GM23338 (cell line): ENCODE measurements at regions not wholly inside any gene's neighbourhood (a gene's known extent, or its start where the extent isn't known, plus 50 kb on each side); places are given as distances from the start of the nearest gene placed in this dataset.

Experiments used
- ATAC-seq: fragments of 200-7000 bp; cut with Tn5 transposase; 3 replicates; pipeline ENCODE4 v1.9.1; 2020
- DNase-seq: peaks from one replicate; pipeline ENCODE4 v3.0.0-alpha.2; 2015; ENCODE audit warnings: low spot score
- H2AFZ ChIP-seq: fragments of 200-600 bp; sonication (generic); 2 replicates; pipeline ENCODE4 v1.8.0; 2016; ENCODE audit warnings: antibody characterized with exemption, mild to moderate bottlenecking, moderate library complexity
- H3F3A ChIP-seq: fragments of 200-600 bp; sonication (generic); replicated peaks from 2 replicates; pipeline ENCODE4 v1.8.0; 2017; ENCODE audit warnings: antibody characterized with exemption, mixed run types, low read depth
- H3K27ac ChIP-seq: fragments of 200-600 bp; sonication (generic); 2 replicates; pipeline ENCODE4 v1.6.1; 2016; ENCODE audit warnings: low read depth
- H3K27me3 ChIP-seq: fragments of 200-600 bp; sonication (generic); 2 replicates; pipeline ENCODE4 v1.8.0; 2016; ENCODE audit warnings: mild to moderate bottlenecking, mixed run types, moderate library complexity; ENCODE audit not compliant: insufficient read depth
- H3K36me3 ChIP-seq: fragments of 200-600 bp; sonication (generic); 2 replicates; pipeline ENCODE4 v1.8.0; 2016; ENCODE audit warnings: mild to moderate bottlenecking; ENCODE audit not compliant: insufficient read depth
- H3K4me1 ChIP-seq: fragments of 200-600 bp; sonication (generic); 2 replicates; pipeline ENCODE4 v1.8.0; 2016; ENCODE audit warnings: mild to moderate bottlenecking, moderate library complexity; ENCODE audit not compliant: insufficient read depth
- H3K4me2 ChIP-seq: fragments of 200-600 bp; sonication (generic); 2 replicates; pipeline ENCODE4 v1.7.1; 2017; ENCODE audit warnings: mixed run types
- H3K4me3 ChIP-seq: fragments of 200-600 bp; sonication (generic); 2 replicates; pipeline ENCODE4 v1.6.1; 2016; ENCODE audit warnings: mixed run types
- H3K79me2 ChIP-seq: fragments of 200-600 bp; sonication (generic); replicated peaks from 2 replicates; pipeline ENCODE4 v1.8.0; 2017; ENCODE audit warnings: mild to moderate bottlenecking; ENCODE audit not compliant: insufficient read depth
- H3K9me2 ChIP-seq: fragments of 200-600 bp; sonication (generic); 2 replicates; pipeline ENCODE4 v1.8.0; 2017; ENCODE audit not compliant: insufficient read depth
- H4K20me1 ChIP-seq: fragments of 200-600 bp; sonication (generic); replicated peaks from 2 replicates; pipeline ENCODE4 v1.8.0; 2017; ENCODE audit warnings: mild to moderate bottlenecking; ENCODE audit not compliant: insufficient read depth
- H3K27ac Mint-ChIP-seq: 2 replicates; pipeline ENCODE4 v1.8.0; 2020; ENCODE audit warnings: inconsistent platforms, mild to moderate bottlenecking, moderate library complexity, mixed read lengths
- H3K27me3 Mint-ChIP-seq: 3 replicates; pipeline ENCODE4 v1.8.0; 2022; ENCODE audit warnings: low read depth, mild to moderate bottlenecking, moderate library complexity, mixed read lengths, inconsistent platforms; ENCODE audit not compliant: insufficient read depth, poor library complexity
- H3K36me3 Mint-ChIP-seq: 3 replicates; pipeline ENCODE4 v1.8.0; 2021; ENCODE audit warnings: low read depth, mild to moderate bottlenecking, inconsistent platforms, moderate library complexity, mixed read lengths
- H3K4me1 Mint-ChIP-seq: 3 replicates; pipeline ENCODE4 v1.8.0; 2020; ENCODE audit warnings: mild to moderate bottlenecking, inconsistent platforms, mixed read lengths
- H3K4me3 Mint-ChIP-seq: 3 replicates; pipeline ENCODE4 v1.8.0; 2021; ENCODE audit warnings: moderate library complexity, mild to moderate bottlenecking, inconsistent platforms, mixed read lengths
- H3K9me3 Mint-ChIP-seq: 3 replicates; pipeline ENCODE4 v1.8.0; 2020; ENCODE audit warnings: moderate library complexity, mild to moderate bottlenecking, inconsistent platforms, mixed read lengths
- CREB1 ChIP-seq: fragments of 250-450 bp; sonication (Bioruptor Pico); IDR thresholded peaks from 2 replicates; pipeline ENCODE4 v1.5.0; 2020; ENCODE audit warnings: low read depth, mild to moderate bottlenecking, moderate library complexity
- EZH2 ChIP-seq: fragments of 200-600 bp; sonication (generic); IDR thresholded peaks from one replicate; pipeline ENCODE4 v1.8.0; 2017; ENCODE audit warnings: antibody characterized with exemption, mild to moderate bottlenecking, low read depth; ENCODE audit not compliant: unreplicated experiment
- EZH2phosphoT487 ChIP-seq: fragments of 200-600 bp; sonication (generic); IDR thresholded peaks from one replicate; pipeline ENCODE4 v1.8.1; 2018; ENCODE audit warnings: antibody characterized with exemption; ENCODE audit not compliant: unreplicated experiment
- POLR2AphosphoS5 ChIP-seq: IDR thresholded peaks from 2 replicates; pipeline ENCODE4 v1.6.1; 2016; ENCODE audit warnings: antibody characterized with exemption, low read depth
- REST ChIP-seq: IDR thresholded peaks from one replicate; pipeline ENCODE4 v1.6.1; 2018; ENCODE audit warnings: antibody characterized with exemption; ENCODE audit not compliant: unreplicated experiment
- ZNF114 ChIP-seq: fragments of 250-450 bp; sonication (Bioruptor Pico); IDR thresholded peaks from 2 replicates; pipeline ENCODE4 v1.5.0; 2020; ENCODE audit warnings: mild to moderate bottlenecking, moderate library complexity
- ZNF331 ChIP-seq: fragments of 250-450 bp; sonication (Bioruptor Pico); IDR thresholded peaks from 2 replicates; pipeline ENCODE4 v1.5.0; 2020; ENCODE audit warnings: low read depth, mild to moderate bottlenecking, moderate library complexity
- TF ChIP-seq, protein P1 (sequence below), 2 experiments: fragments of 200-600 bp in 1 of 2; sonication (generic) in 1 of 2; conservative IDR thresholded peaks; 2 replicates each; pipeline versions ENCODE4 v1.5.1 to v1.6.1; 2016 to 2017; ENCODE audit warnings: antibody characterized with exemption in 2 of 2, low read depth in 2 of 2, mild to moderate bottlenecking in 2 of 2, moderate library complexity in 1 of 2
- TF ChIP-seq, protein P2 (sequence below): IDR thresholded peaks from 2 replicates; pipeline ENCODE4 v1.6.1; 2016; ENCODE audit warnings: antibody characterized with exemption

- Histone ChIP-seq H3K79me2 (no peaks in the 10 kb centered on the region), H3F3A (no peaks in the 10 kb centered on the region), H4K20me1 (no peaks in the 10 kb centered on the region), H3K27ac (no peak overlapping the region), H3K36me3 (no peaks in the 10 kb centered on the region), H3K27me3 (no peaks in the 10 kb centered on the region), H3K4me2 (no peak overlapping the region), H3K4me1 (no peaks in the 10 kb centered on the region), H2AFZ (no peak overlapping the region), H3K4me3 (no peak overlapping the region), H3K9me2 (peaks cover 8% of the 10 kb centered on the region; the same call in 1 of the 2 replicates)
- no peaks in the 10 kb centered on the region for H3K4me1 Mint-ChIP-seq
- peaks cover 2% of the 10 kb centered on the region; the same call in 1 of the 3 replicates for H3K9me3 Mint-ChIP-seq
- no peaks in the 10 kb centered on the region for H3K27me3 Mint-ChIP-seq
- no peak for ATAC-seq
- H3K36me3 Mint-ChIP-seq, result no peaks in the 10 kb centered on the region
- no peak for DNase-seq
- no peak overlapping the region for H3K27ac Mint-ChIP-seq
- no peak for TF ChIP-seq EZH2phosphoT487
- H3K4me3 Mint-ChIP-seq, result no peak overlapping the region
These were observed 183.7 kb downstream of the UNC5CL start for GRCh38 chr6:40855168-40855880.

- no peak for DNase-seq
- H3K4me3 Mint-ChIP-seq, result no peak overlapping the region
- Histone ChIP-seq H3K27me3 (no peaks in the 10 kb centered on the region), H3K9me2 (peaks cover 8% of the 10 kb centered on the region; the same call in 1 of the 2 replicates), H3K4me3 (no peak overlapping the region), H3K79me2 (no peaks in the 10 kb centered on the region), H2AFZ (no peak overlapping the region), H4K20me1 (no peaks in the 10 kb centered on the region), H3K27ac (no peak overlapping the region), H3K4me2 (no peak overlapping the region), H3K36me3 (no peaks in the 10 kb centered on the region), H3K4me1 (no peaks in the 10 kb centered on the region), H3F3A (no peaks in the 10 kb centered on the region)
- peaks cover 2% of the 10 kb centered on the region; the same call in 1 of the 3 replicates for H3K9me3 Mint-ChIP-seq
- no peaks in the 10 kb centered on the region for H3K36me3 Mint-ChIP-seq
- ATAC-seq, result no peak
- H3K4me1 Mint-ChIP-seq, result no peaks in the 10 kb centered on the region
- no peaks in the 10 kb centered on the region for H3K27me3 Mint-ChIP-seq
- H3K27ac Mint-ChIP-seq, result no peak overlapping the region
- TF ChIP-seq, protein P1, sequence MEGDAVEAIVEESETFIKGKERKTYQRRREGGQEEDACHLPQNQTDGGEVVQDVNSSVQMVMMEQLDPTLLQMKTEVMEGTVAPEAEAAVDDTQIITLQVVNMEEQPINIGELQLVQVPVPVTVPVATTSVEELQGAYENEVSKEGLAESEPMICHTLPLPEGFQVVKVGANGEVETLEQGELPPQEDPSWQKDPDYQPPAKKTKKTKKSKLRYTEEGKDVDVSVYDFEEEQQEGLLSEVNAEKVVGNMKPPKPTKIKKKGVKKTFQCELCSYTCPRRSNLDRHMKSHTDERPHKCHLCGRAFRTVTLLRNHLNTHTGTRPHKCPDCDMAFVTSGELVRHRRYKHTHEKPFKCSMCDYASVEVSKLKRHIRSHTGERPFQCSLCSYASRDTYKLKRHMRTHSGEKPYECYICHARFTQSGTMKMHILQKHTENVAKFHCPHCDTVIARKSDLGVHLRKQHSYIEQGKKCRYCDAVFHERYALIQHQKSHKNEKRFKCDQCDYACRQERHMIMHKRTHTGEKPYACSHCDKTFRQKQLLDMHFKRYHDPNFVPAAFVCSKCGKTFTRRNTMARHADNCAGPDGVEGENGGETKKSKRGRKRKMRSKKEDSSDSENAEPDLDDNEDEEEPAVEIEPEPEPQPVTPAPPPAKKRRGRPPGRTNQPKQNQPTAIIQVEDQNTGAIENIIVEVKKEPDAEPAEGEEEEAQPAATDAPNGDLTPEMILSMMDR (conservative IDR thresholded peaks at IDR 0.05; ENCODE audit: low read depth in 2 of 2), result no peak
- no peak for TF ChIP-seq EZH2phosphoT487
- TF ChIP-seq EZH2, result no peak
- TF ChIP-seq ZNF114 (CRISPR knock-in tag), result no peak
- TF ChIP-seq, protein P2, sequence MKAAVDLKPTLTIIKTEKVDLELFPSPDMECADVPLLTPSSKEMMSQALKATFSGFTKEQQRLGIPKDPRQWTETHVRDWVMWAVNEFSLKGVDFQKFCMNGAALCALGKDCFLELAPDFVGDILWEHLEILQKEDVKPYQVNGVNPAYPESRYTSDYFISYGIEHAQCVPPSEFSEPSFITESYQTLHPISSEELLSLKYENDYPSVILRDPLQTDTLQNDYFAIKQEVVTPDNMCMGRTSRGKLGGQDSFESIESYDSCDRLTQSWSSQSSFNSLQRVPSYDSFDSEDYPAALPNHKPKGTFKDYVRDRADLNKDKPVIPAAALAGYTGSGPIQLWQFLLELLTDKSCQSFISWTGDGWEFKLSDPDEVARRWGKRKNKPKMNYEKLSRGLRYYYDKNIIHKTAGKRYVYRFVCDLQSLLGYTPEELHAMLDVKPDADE, result no peak
- TF ChIP-seq ZNF331, result no peak
- no peak for TF ChIP-seq REST
- no peak for TF ChIP-seq POLR2AphosphoS5
- no peak for TF ChIP-seq CREB1 (CRISPR knock-in tag)
These were observed 184.4 kb downstream of the UNC5CL start for GRCh38 chr6:40854592-40854991.
